Endothelial cell of umbilical vein (primary cell): ENCODE measurements at regions not wholly inside any gene's neighbourhood (a gene's known extent, or its start where the extent isn't known, plus 50 kb on each side); places are given as distances from the start of the nearest gene placed in this dataset.

Source experiments
- BruUV-seq: library from RNA; stranded (reverse); fragments of 400-500 nt; replicated peaks from 2 replicates; lab custom pipeline; 2021; lab: Mats Ljungman, UMichigan
- CTCF ChIA-PET: fragments of 300-600, 350-600 bp; sonication (Branson Sonifier 250); formaldehyde crosslinking; loops from one replicate; lab custom pipeline; 2021; ENCODE audit warnings: antibody characterized with exemption, inconsistent platforms; lab: Charles Lee
- POLR2A ChIA-PET: fragments of 300-600, 350-600 bp; sonication (Branson Sonifier 250); formaldehyde crosslinking; loops from one replicate; lab custom pipeline; 2021; ENCODE audit warnings: antibody characterized with exemption, inconsistent platforms; lab: Charles Lee
- DNase-seq: peaks from one replicate; pipeline ENCODE4 v3.0.0-alpha.2; 2011; ENCODE audit warnings: low read depth, low spot score
- FAIRE-seq: peaks from 2 replicates; lab custom pipeline; 2011; peaks lifted over from hg19 to GRCh38; lab: Jason Lieb, UNC
- H2AFZ ChIP-seq: 2 replicates; pipeline ENCODE4 v1.6.0; 2012; ENCODE audit warnings: low read depth, low read length, control low read depth, inconsistent platforms
- H3K27ac ChIP-seq: 2 replicates; pipeline ENCODE4 v1.5.1; 2011; ENCODE audit warnings: low read depth, mild to moderate bottlenecking, control low read depth, low read length, moderate library complexity; ENCODE audit not compliant: insufficient read depth
- H3K27me3 ChIP-seq, 2 experiments: 2 replicates each; pipeline versions ENCODE4 v1.6.0 to v1.6.1; 2011; ENCODE audit warnings: low read length in 2 of 2, mixed read lengths in 1 of 2; ENCODE audit not compliant: control insufficient read depth in 2 of 2, insufficient read depth in 2 of 2
- H3K36me3 ChIP-seq, 2 experiments: 2 replicates in 1 of 2; 3 replicates in 1 of 2; pipeline ENCODE4 v1.5.1; 2011; ENCODE audit warnings: low read length in 2 of 2, mild to moderate bottlenecking in 1 of 2, moderate library complexity in 1 of 2; ENCODE audit not compliant: control insufficient read depth in 2 of 2, insufficient read depth in 2 of 2; ENCODE audit errors: extremely low read depth in 1 of 2
- H3K4me1 ChIP-seq: 3 replicates; pipeline ENCODE4 v1.5.1; 2011; ENCODE audit warnings: mild to moderate bottlenecking, low read length; ENCODE audit not compliant: control insufficient read depth, insufficient read depth; ENCODE audit errors: extremely low read depth
- H3K4me2 ChIP-seq: 2 replicates; pipeline ENCODE4 v1.6.1; 2011; ENCODE audit warnings: low read length, control low read depth, mixed read lengths; ENCODE audit not compliant: insufficient read depth
- H3K4me3 ChIP-seq, 3 experiments: fragments of 200-600 bp in 1 of 3; sonication (generic), shearing (Covaris generic) in 1 of 3; replicated peaks in 1 of 3; 2 replicates each; pipeline ENCODE4 v1.5.1; 2011 to 2016; ENCODE audit warnings: control low read depth in 3 of 3, low read length in 3 of 3, mild to moderate bottlenecking in 2 of 3, inconsistent platforms in 1 of 3, low read depth in 1 of 3, moderate library complexity in 1 of 3; ENCODE audit not compliant: insufficient read depth in 1 of 3
- H3K79me2 ChIP-seq: 2 replicates; pipeline ENCODE4 v1.6.0; 2012; ENCODE audit warnings: low read length, inconsistent platforms; ENCODE audit not compliant: control insufficient read depth, insufficient read depth
- H3K9ac ChIP-seq: replicated peaks from 2 replicates; pipeline ENCODE3; 2011; ENCODE audit warnings: low read length, control low read depth; ENCODE audit not compliant: insufficient read depth; ENCODE audit errors: extremely low read depth
- H3K9me1 ChIP-seq: replicated peaks from 3 replicates; pipeline ENCODE4 v1.6.0; 2011; ENCODE audit warnings: mild to moderate bottlenecking, low read length; ENCODE audit not compliant: control insufficient read depth, insufficient read depth; ENCODE audit errors: extremely low read depth
- H3K9me3 ChIP-seq: replicated peaks from 2 replicates; pipeline ENCODE4 v1.5.1; 2012; ENCODE audit warnings: low read length, inconsistent platforms; ENCODE audit not compliant: control insufficient read depth, insufficient read depth
- H4K20me1 ChIP-seq: replicated peaks from 2 replicates; pipeline ENCODE3; 2011; ENCODE audit warnings: mild to moderate bottlenecking, low read length; ENCODE audit not compliant: control insufficient read depth, insufficient read depth; ENCODE audit errors: extremely low read depth
- EZH2 ChIP-seq: IDR thresholded peaks from 2 replicates; pipeline ENCODE4 v1.6.1; 2012; ENCODE audit warnings: borderline replicate concordance, low read depth, mild to moderate bottlenecking, moderate library complexity, low read length, inconsistent platforms; ENCODE audit not compliant: severe bottlenecking
- FOS ChIP-seq: IDR thresholded peaks from 2 replicates; pipeline ENCODE4 v1.6.1; 2011; ENCODE audit warnings: mild to moderate bottlenecking, low read length, moderate library complexity, borderline replicate concordance; ENCODE audit not compliant: insufficient read depth
- GATA2 ChIP-seq: IDR thresholded peaks from 2 replicates; pipeline ENCODE4 v1.7.0; 2011; ENCODE audit warnings: low read depth, mild to moderate bottlenecking, moderate library complexity, mixed read lengths, low read length; ENCODE audit not compliant: insufficient read length, insufficient read depth
- JUN ChIP-seq: IDR thresholded peaks from 2 replicates; pipeline ENCODE4 v1.6.1; 2011; ENCODE audit warnings: borderline replicate concordance, low read depth; ENCODE audit not compliant: insufficient read length, insufficient read depth
- MYC ChIP-seq: IDR thresholded peaks from one replicate; pipeline ENCODE4 v1.6.1; 2011; ENCODE audit warnings: mild to moderate bottlenecking, low read depth, low read length
- POLR2A ChIP-seq: IDR thresholded peaks from 2 replicates; pipeline ENCODE4 v1.6.1; 2012; ENCODE audit warnings: low read depth, mild to moderate bottlenecking, control low read depth, low read length
- POLR2AphosphoS5 ChIP-seq: IDR thresholded peaks from 2 replicates; pipeline ENCODE4 v1.6.1; 2012; ENCODE audit warnings: low read depth, mild to moderate bottlenecking, control low read depth, low read length, moderate library complexity; ENCODE audit not compliant: insufficient read depth
- dilution Hi-C: fragments of 300-500 bp; cut with MboI; formaldehyde crosslinking; loops from one replicate; pipeline ENCODE4 v1.15.0; 2019; ENCODE audit warnings: low sequenced_read_pairs; ENCODE audit not compliant: extremely low pct_ligation_motif_present
- intact Hi-C: fragments of 100-400 bp; cut with micrococcal nuclease; formaldehyde crosslinking; loops from one replicate; pipeline ENCODE4 v1.10.0; 2022
- TF ChIP-seq, protein P1 (sequence below), 2 donors: IDR thresholded peaks; 1 replicate in 1 of 2; 2 replicates in 1 of 2; pipeline ENCODE4 v1.5.1; 2011; ENCODE audit warnings: low read length in 2 of 2, mild to moderate bottlenecking in 2 of 2, moderate library complexity in 2 of 2, control low read depth in 1 of 2, inconsistent platforms in 1 of 2, low read depth in 1 of 2; ENCODE audit not compliant: insufficient read depth in 1 of 2; ENCODE audit errors: extremely low read depth in 1 of 2
- TF ChIP-seq, protein P2 (sequence below): IDR thresholded peaks from 2 replicates; pipeline ENCODE4 v1.6.1; 2011; ENCODE audit not compliant: insufficient read depth, insufficient read length

DNA sequence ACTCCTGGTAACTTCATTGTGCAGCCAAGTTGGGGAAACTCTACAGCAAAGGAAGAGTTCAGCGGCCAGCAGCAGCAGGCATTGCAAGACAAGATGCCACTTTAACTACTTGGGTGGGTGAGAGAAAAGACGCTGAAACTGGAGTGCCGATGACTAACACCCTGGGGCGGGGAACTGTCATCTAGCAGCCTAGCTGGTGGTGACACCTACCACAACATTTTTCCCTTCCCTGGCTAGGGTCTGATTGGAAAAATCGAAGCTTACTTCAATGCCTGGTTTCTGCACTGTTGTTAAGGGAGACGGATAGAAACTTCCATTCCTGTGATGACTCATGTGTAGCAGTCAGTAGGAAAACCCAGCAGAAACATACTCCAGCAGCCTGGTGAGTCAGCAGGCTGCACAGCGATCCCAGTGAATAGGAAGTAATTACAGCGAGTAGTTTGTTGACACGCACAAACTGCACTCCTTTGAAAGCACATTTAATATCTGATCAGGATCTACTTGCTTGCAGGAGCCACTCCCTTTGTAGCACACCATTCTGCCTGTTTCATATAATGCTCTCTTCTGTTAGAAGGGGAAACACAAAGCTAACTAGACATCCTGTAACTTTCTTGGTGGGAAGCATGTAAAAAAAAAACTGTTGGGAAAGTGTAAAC is 62.1 kb upstream of the MAPRE2 start:
- FAIRE-seq (peak; percentile 96), DNase-seq (peak; percentile 99)
- dilution Hi-C loops, result no loop called here
- TF ChIP-seq, protein P1, sequence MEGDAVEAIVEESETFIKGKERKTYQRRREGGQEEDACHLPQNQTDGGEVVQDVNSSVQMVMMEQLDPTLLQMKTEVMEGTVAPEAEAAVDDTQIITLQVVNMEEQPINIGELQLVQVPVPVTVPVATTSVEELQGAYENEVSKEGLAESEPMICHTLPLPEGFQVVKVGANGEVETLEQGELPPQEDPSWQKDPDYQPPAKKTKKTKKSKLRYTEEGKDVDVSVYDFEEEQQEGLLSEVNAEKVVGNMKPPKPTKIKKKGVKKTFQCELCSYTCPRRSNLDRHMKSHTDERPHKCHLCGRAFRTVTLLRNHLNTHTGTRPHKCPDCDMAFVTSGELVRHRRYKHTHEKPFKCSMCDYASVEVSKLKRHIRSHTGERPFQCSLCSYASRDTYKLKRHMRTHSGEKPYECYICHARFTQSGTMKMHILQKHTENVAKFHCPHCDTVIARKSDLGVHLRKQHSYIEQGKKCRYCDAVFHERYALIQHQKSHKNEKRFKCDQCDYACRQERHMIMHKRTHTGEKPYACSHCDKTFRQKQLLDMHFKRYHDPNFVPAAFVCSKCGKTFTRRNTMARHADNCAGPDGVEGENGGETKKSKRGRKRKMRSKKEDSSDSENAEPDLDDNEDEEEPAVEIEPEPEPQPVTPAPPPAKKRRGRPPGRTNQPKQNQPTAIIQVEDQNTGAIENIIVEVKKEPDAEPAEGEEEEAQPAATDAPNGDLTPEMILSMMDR (IDR thresholded peaks at IDR 0.05; ENCODE audit: extremely low read depth in 1 of 2, insufficient read depth in 1 of 2, low read depth in 1 of 2, low read length in 2 of 2), result no peak
- peak; percentile 100 for TF ChIP-seq JUN
- no peak for TF ChIP-seq POLR2A
- TF ChIP-seq, protein P2, sequence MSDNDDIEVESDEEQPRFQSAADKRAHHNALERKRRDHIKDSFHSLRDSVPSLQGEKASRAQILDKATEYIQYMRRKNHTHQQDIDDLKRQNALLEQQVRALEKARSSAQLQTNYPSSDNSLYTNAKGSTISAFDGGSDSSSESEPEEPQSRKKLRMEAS, result no peak
- TF ChIP-seq POLR2AphosphoS5, result peak; percentile 75
- TF ChIP-seq MYC, result no peak
- peak; percentile 82 for TF ChIP-seq GATA2
- no peak for TF ChIP-seq EZH2
- peak; percentile 100 for TF ChIP-seq FOS
- Histone ChIP-seq H3K27ac (peak overlapping the region; percentile 50), H2AFZ (no peak overlapping the region), H3K9me3 (no peaks in the 10 kb centered on the region), H3K4me1 (peaks cover 28% of the 10 kb centered on the region), H3K9ac (peak overlapping the region; percentile 21), H3K79me2 (no peaks in the 10 kb centered on the region), H3K9me1 (no peaks in the 10 kb centered on the region), H4K20me1 (no peaks in the 10 kb centered on the region), H3K36me3 (no peaks in the 10 kb centered on the region), H3K27me3 (peaks cover 11 to 14% of the 10 kb centered on the region in 2 experiments), H3K4me3 (peak overlapping the region; percentile 19 to 82 (median 69)), H3K4me2 (peak overlapping the region; percentile 94)
- BruUV-seq, result no TSS peak
- ChIA-PET POLR2A (interaction anchor here (0.6 to 1.0 kb wide), 2 partner anchors 8 to 522 kb away, joined by 3 to 5 read pairs; no protein-coding TSS in a partner anchor), CTCF (interaction anchor here (0.5 to 1.1 kb wide), 11 partner anchors 11 to 400 kb away, joined by 3 to 5 read pairs (median 3); no protein-coding TSS in a partner anchor)
- intact Hi-C loops, result loop anchor here (1.0 to 10.0 kb wide), 5 partner anchors 23 to 384 kb away; no protein-coding TSS in a partner anchor
